Loucy (cell line): ENCODE measurements at regions not wholly inside any gene's neighbourhood (a gene's known extent, or its start where the extent isn't known, plus 50 kb on each side); places are given as distances from the start of the nearest gene placed in this dataset.

Experiments
- H2AFZ ChIP-seq: fragments of 200-600 bp; sonication (generic); 2 replicates; pipeline ENCODE4 v1.6.0; 2016; ENCODE audit warnings: antibody characterized with exemption, mild to moderate bottlenecking, low read length, moderate library complexity
- H3F3A ChIP-seq: fragments of 200-600 bp; 2 replicates; pipeline ENCODE4 v1.6.0; 2016; ENCODE audit warnings: antibody characterized with exemption, low read depth, mild to moderate bottlenecking
- H3K27me3 ChIP-seq: fragments of 200-600 bp; sonication (generic); 2 replicates; pipeline ENCODE4 v1.6.1; 2014; ENCODE audit warnings: low read length, mild to moderate bottlenecking; ENCODE audit not compliant: insufficient read depth, poor library complexity, severe bottlenecking
- H3K36me3 ChIP-seq: fragments of 200-600 bp; sonication (generic); 2 replicates; pipeline ENCODE4 v1.6.1; 2016; ENCODE audit warnings: low read length; ENCODE audit not compliant: insufficient read depth
- H3K4me1 ChIP-seq: fragments of 200-600 bp; sonication (generic); 2 replicates; pipeline ENCODE4 v1.5.1; 2014; ENCODE audit warnings: low read length, mild to moderate bottlenecking; ENCODE audit not compliant: insufficient read depth, poor library complexity, severe bottlenecking
- H3K4me2 ChIP-seq: fragments of 200-600 bp; sonication (generic); 2 replicates; pipeline ENCODE4 v1.6.0; 2014; ENCODE audit warnings: antibody characterized with exemption, low read length, low read depth, mild to moderate bottlenecking; ENCODE audit not compliant: poor library complexity, severe bottlenecking
- H3K4me3 ChIP-seq: fragments of 200-600 bp; sonication (generic); 2 replicates; pipeline ENCODE4 v1.5.1; 2014; ENCODE audit warnings: low read length, mild to moderate bottlenecking, mixed read lengths; ENCODE audit not compliant: poor library complexity, severe bottlenecking
- H3K79me2 ChIP-seq: fragments of 200-600 bp; sonication (generic); 2 replicates; pipeline ENCODE4 v1.6.1; 2014; ENCODE audit warnings: low read length; ENCODE audit not compliant: insufficient read depth
- H3K9ac ChIP-seq: fragments of 200-600 bp; sonication (generic); 2 replicates; pipeline ENCODE4 v1.6.0; 2014; ENCODE audit warnings: mild to moderate bottlenecking, low read depth, low read length, moderate library complexity; ENCODE audit not compliant: poor library complexity, severe bottlenecking
- H3K9me2 ChIP-seq: fragments of 200-600 bp; sonication (generic); replicated peaks from 2 replicates; pipeline ENCODE4 v1.6.1; 2016; ENCODE audit warnings: low read depth, low read length, mixed read lengths
- H3K9me3 ChIP-seq: fragments of 200-600 bp; sonication (generic); 2 replicates; pipeline ENCODE4 v1.6.1; 2014; ENCODE audit warnings: mild to moderate bottlenecking, antibody characterized with exemption, low read length, low read depth; ENCODE audit not compliant: insufficient read depth
- H4K20me1 ChIP-seq: fragments of 200-600 bp; sonication (generic); 2 replicates; pipeline ENCODE4 v1.6.0; 2014; ENCODE audit warnings: antibody characterized with exemption, low read length, mild to moderate bottlenecking; ENCODE audit not compliant: insufficient read depth, poor library complexity, severe bottlenecking
- EZH2phosphoT487 ChIP-seq: fragments of 200-600 bp; IDR thresholded peaks from 2 replicates; pipeline ENCODE4 v1.6.1; 2018; ENCODE audit warnings: antibody characterized with exemption, mild to moderate bottlenecking, moderate library complexity, borderline replicate concordance
- TF ChIP-seq, protein P1 (sequence below): fragments of 200-600 bp; sonication (generic); conservative IDR thresholded peaks from 2 replicates; pipeline ENCODE4 v1.5.1; 2014; ENCODE audit warnings: mild to moderate bottlenecking, antibody characterized with exemption, low read length

DNA sequence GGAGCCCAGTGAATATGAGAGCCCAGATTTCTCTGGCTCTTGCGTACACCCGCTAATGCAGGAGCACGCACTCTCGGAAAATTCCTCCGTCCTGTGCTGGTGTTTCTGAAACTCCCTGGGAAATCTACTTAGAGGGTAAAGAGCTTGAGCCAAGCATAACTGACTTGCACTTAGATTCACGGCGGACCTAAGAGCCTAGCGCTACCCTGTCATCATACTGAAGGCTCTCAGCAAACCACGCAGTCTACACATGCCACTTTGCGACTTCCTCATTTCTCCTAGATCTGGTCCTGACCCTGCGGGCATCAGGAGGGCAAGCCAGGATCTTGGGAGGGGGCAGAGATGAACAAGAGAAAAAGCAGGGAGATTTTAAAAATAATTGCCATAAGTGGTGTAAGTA is 324.7 kb downstream of the CD83 start:
- H3F3A ChIP-seq: no peaks in the 10 kb centered on the region

DNA sequence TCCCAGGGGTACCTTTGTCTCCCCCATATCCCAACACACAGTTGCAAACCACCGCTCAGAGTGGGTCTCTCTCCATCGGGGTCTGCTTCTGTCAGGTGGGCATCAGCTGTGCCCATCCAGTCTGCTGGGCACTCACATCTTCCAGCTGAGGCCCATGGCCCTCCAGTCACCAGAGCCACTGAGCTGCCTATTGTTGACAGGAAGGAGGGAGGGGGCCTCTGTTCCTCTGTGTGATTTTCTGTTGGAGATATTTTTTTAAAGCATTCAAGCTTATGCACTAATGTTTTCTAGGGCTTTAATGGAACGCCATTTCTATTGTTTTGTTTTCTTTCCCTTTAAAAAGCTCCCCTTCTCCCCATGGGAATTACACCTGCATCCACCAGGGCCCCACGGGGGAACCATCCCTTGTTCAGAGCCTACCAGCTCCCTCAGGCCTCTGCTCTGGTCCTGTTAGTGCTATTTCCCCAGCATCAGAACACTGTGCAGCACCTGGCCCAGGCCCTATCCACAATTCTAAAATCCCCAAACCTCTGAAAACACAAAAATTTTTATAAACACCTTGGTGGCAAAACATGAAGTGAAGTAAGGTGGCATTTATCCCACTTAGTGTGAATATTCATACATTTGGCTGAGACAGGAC is 326.2 kb downstream of the CD83 start:
- H3F3A ChIP-seq: peaks cover 10% of the 10 kb centered on the region

More for the DNA sequence above, 324.7 kb downstream of the CD83 start:
- Histone ChIP-seq H3K79me2 (peaks cover 11% of the 10 kb centered on the region; the same call in 1 of the 2 replicates), H3K4me3 (no peak overlapping the region), H3K9ac (peak overlapping the region; percentile 48), H3K36me3 (no peaks in the 10 kb centered on the region), H3K4me2 (no peak overlapping the region), H3K27me3 (no peaks in the 10 kb centered on the region), H3K4me1 (peaks cover 85% of the 10 kb centered on the region), H3K9me2 (no peaks in the 10 kb centered on the region), H3K9me3 (no peaks in the 10 kb centered on the region), H4K20me1 (no peaks in the 10 kb centered on the region), H2AFZ (no peak overlapping the region)
- TF ChIP-seq, protein P1, sequence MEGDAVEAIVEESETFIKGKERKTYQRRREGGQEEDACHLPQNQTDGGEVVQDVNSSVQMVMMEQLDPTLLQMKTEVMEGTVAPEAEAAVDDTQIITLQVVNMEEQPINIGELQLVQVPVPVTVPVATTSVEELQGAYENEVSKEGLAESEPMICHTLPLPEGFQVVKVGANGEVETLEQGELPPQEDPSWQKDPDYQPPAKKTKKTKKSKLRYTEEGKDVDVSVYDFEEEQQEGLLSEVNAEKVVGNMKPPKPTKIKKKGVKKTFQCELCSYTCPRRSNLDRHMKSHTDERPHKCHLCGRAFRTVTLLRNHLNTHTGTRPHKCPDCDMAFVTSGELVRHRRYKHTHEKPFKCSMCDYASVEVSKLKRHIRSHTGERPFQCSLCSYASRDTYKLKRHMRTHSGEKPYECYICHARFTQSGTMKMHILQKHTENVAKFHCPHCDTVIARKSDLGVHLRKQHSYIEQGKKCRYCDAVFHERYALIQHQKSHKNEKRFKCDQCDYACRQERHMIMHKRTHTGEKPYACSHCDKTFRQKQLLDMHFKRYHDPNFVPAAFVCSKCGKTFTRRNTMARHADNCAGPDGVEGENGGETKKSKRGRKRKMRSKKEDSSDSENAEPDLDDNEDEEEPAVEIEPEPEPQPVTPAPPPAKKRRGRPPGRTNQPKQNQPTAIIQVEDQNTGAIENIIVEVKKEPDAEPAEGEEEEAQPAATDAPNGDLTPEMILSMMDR: no peak
- no peak for TF ChIP-seq EZH2phosphoT487

DNA sequence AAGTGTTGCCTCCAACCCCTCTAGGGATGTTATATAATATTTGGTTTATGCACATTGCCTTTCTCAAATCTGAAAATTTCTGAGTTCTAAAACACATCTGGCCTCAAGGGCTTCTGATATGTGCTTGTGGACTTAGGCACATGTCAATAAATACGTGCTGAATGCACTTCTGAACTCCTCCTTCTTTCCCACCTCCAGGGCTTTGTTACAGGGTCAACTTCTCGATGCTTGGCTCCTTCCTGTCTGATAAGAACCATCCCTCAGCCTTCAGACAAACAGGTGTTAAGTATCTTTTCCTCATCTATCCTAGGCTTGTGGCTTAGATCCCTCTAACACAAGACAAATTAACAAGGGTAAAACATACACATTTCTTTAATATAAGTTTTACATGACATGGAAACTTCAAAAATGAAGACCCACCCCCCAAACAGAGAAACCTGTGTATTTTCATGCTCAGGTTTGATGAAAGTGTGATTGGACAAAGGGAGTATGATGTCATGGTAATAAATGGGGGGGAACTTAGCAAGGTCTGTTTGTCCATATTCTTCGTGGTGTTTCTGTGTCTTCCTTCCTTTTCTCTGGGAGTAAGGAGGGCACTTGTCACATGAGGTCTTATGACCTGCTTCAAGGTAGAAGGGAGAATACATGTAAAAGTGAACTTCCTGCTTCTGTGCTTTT is 326.9 kb downstream of the CD83 start:
- Histone ChIP-seq H3K9ac (peak overlapping the region; percentile 89), H4K20me1 (no peaks in the 10 kb centered on the region), H3K4me2 (peak overlapping the region; percentile 28), H3K4me3 (no peak overlapping the region), H3F3A (peaks cover 13% of the 10 kb centered on the region), H3K79me2 (peaks cover 17% of the 10 kb centered on the region; the same call in 1 of the 2 replicates), H3K9me3 (peaks cover 5% of the 10 kb centered on the region; the same call in 1 of the 2 replicates), H3K4me1 (peaks cover 92% of the 10 kb centered on the region), H3K27me3 (no peaks in the 10 kb centered on the region), H2AFZ (no peak overlapping the region), H3K36me3 (no peaks in the 10 kb centered on the region), H3K9me2 (no peaks in the 10 kb centered on the region)
- no peak for TF ChIP-seq EZH2phosphoT487
- TF ChIP-seq, protein P1: no peak

More for the DNA sequence above, 326.2 kb downstream of the CD83 start:
- Histone ChIP-seq H3K27me3 (no peaks in the 10 kb centered on the region), H3K9ac (peak overlapping the region; percentile 89), H3K9me2 (no peaks in the 10 kb centered on the region), H3K4me1 (peaks cover 93% of the 10 kb centered on the region), H3K79me2 (peaks cover 17% of the 10 kb centered on the region; the same call in 1 of the 2 replicates), H2AFZ (no peak overlapping the region), H3K9me3 (peaks cover 5% of the 10 kb centered on the region; the same call in 1 of the 2 replicates), H4K20me1 (no peaks in the 10 kb centered on the region), H3K4me2 (peak overlapping the region; percentile 28), H3K36me3 (no peaks in the 10 kb centered on the region), H3K4me3 (no peak overlapping the region)
- TF ChIP-seq, protein P1: no peak
- TF ChIP-seq EZH2phosphoT487: no peak
